Heart left ventricle (tissue), 16 donors: ENCODE measurements at regions not wholly inside any gene's neighbourhood (a gene's known extent, or its start where the extent isn't known, plus 50 kb on each side); places are given as distances from the start of the nearest gene placed in this dataset.

Source experiments
- ATAC-seq, 4 donors: fragments of 200-7000 bp; cut with Tn5 transposase; one replicate each; pipeline ENCODE4 v1.9.1; 2020 to 2022; ENCODE audit warnings: moderate library complexity in 4 of 4, mild to moderate bottlenecking in 3 of 4, moderate number of reproducible peaks in 1 of 4
- DNase-seq, 5 donors: peaks; one replicate each; pipeline ENCODE4 v3.0.0-alpha.2; 2020
- H3K27ac ChIP-seq, 12 donors: fragments of 200-600 bp; sonication (generic) in 4 of 12; one replicate each; pipeline versions ENCODE4 v1.5.0 to v1.8.0; 2016 to 2022; ENCODE audit warnings: mild to moderate bottlenecking in 2 of 12
- H3K27me3 ChIP-seq, 9 donors: fragments of 200-600 bp; sonication (generic) in 2 of 9; one replicate each; pipeline versions ENCODE4 v1.5.1 to v1.8.0; 2016 to 2022; ENCODE audit warnings: mild to moderate bottlenecking in 3 of 9
- H3K36me3 ChIP-seq, 9 donors: fragments of 200-600 bp; sonication (generic) in 2 of 9; one replicate each; pipeline versions ENCODE4 v1.5.0 to v1.8.0; 2018 to 2022; ENCODE audit warnings: mild to moderate bottlenecking in 2 of 9
- H3K4me1 ChIP-seq, 12 donors: fragments of 200-600 bp; sonication (generic) in 4 of 12; one replicate each; pipeline versions ENCODE4 v1.5.0 to v1.8.0; 2016 to 2022; ENCODE audit warnings: mild to moderate bottlenecking in 3 of 12
- H3K4me3 ChIP-seq, 12 donors: fragments of 200-600 bp; sonication (generic) in 4 of 12; one replicate each; pipeline versions ENCODE4 v1.5.0 to v1.8.0; 2017 to 2022; ENCODE audit warnings: mild to moderate bottlenecking in 9 of 12, moderate library complexity in 4 of 12
- H3K9me3 ChIP-seq, 12 donors: fragments of 200-600 bp; sonication (generic) in 4 of 12; one replicate each; pipeline versions ENCODE4 v1.5.0 to v1.8.0; 2016 to 2022; ENCODE audit warnings: mild to moderate bottlenecking in 1 of 12
- POLR2A ChIP-seq, 2 donors: fragments of 450-650 bp; IDR thresholded peaks; one replicate each; pipeline ENCODE4 v1.6.1; 2017; ENCODE audit warnings: antibody characterized with exemption in 2 of 2, mild to moderate bottlenecking in 2 of 2, moderate library complexity in 2 of 2
- WGBS, 4 donors: extraction: QIAGEN DNeasy Blood & Tissue Kit in 2 of 4; methylation state at CpG; one replicate each; pipeline versions ENCODE4 v1.1.5 to v1.1.7; 2013 to 2018; 5-methylcytosine and 5-hydroxymethylcytosine counted together
- intact Hi-C, 10 donors: fragments of 100-400 bp; cut with DNase I; formaldehyde crosslinking; loops; one replicate each; pipeline versions ENCODE4 v1.11.1 to v1.14.2; 2022
- TF ChIP-seq, protein P1 (sequence below), 12 donors: fragments of 200-600 bp; sonication (generic) in 4 of 12; IDR thresholded peaks; one replicate each; pipeline versions ENCODE4 v1.5.0 to v1.8.0; 2018 to 2022; ENCODE audit warnings: antibody characterized with exemption in 12 of 12, mild to moderate bottlenecking in 5 of 12
- donor health status: ischemic (EF 13 %, LVEDD 7.1; RV severe dilation, severe dysfunction).
- donor health status: healthy with polysubstance abuse.
- donor health status: DM: no; HTN: yes; CAD: no.
- donor health status: DM: no; HTN: no; CAD: no.
- donor health status: ischemic (EF 25% LVEDD 6.9; RV normal size, moderate dysfunction).
- donor health status: ischemic (EF 25% LVEDD 5.7; RV mildly dilated, moderate dysfunction).
- donor health status: healthy.
- donor health status: DM: yes; HTN: yes; CAD: no.
- donor health status: ischemic (EF 35%, LVEDD 5.7; RV mildly dilated, moderate dysfunction).
- donor health status: nonischemic (EF 11% LVEDD 7.7; RV severe dilation, severe dysfunction).
- donor health status: DM: yes; HTN: yes; CAD: no.
- donor health status: PGD.
- donor health status: ischemic (EF 29% LVEDD 5.4; RV normal size, mild dysfunction).
- donor health status: nonischemic (EF 23%, LVEDD 6.1; RV moderate dilation, normal function).

DNA sequence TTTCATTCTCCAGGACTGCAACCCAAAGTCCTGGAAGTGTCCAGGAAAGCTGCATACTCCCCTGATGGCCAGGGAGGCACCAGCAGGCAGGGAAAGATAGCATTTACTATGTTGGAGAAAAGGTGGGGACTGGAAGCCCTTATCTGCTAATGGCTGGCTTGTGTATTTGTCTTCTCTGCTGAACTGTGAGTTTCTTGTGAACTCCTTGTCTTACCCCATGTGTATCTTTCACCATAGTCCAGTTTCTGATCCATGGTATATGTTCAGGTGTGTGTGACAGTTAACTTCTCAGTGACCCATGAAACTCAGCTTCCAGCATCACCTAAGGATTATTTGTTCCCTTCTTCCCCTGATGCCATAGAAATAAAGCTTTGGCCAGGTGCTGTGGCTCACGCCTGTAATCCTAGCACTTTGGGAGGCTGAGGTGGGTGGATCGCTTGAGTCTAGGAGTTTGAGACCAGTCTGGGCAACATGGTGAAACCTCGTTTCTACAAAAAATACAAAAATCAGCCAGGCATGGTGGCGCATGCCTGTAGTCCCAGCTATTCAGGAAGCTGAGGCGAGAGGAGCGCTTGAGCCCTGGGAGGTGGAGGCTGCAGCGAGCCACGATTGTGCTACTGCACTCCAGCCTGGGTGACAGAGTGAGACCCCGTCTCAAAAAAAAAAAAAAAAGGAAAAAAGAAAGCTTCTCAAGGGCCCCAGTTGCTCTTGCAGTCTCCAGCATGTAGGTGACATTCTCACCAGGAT lies 112.8 kb upstream of the MAP4K3 start:
- no peaks in the 10 kb centered on the region for H3K36me3 ChIP-seq
- intact Hi-C loops = no loop called here
- H3K27me3 ChIP-seq = no peaks in the 10 kb centered on the region
- 89 to 92% (median 91%) methylated on average over 9 of the region's 9 CpGs for WGBS, 4 donors
- ATAC-seq (peak in 2 of 4 donors; percentile 18), DNase-seq (no peak)
- TF ChIP-seq POLR2A (IDR thresholded peaks at IDR 0.05) = no peak
- TF ChIP-seq, protein P1, sequence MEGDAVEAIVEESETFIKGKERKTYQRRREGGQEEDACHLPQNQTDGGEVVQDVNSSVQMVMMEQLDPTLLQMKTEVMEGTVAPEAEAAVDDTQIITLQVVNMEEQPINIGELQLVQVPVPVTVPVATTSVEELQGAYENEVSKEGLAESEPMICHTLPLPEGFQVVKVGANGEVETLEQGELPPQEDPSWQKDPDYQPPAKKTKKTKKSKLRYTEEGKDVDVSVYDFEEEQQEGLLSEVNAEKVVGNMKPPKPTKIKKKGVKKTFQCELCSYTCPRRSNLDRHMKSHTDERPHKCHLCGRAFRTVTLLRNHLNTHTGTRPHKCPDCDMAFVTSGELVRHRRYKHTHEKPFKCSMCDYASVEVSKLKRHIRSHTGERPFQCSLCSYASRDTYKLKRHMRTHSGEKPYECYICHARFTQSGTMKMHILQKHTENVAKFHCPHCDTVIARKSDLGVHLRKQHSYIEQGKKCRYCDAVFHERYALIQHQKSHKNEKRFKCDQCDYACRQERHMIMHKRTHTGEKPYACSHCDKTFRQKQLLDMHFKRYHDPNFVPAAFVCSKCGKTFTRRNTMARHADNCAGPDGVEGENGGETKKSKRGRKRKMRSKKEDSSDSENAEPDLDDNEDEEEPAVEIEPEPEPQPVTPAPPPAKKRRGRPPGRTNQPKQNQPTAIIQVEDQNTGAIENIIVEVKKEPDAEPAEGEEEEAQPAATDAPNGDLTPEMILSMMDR (IDR thresholded peaks at IDR 0.05) = no peak
- peak overlapping the region in 1 of 12 donors; percentile 16 for H3K27ac ChIP-seq
- peaks cover 0 to 12% (median 6%) of the 10 kb centered on the region in 12 donors for H3K4me1 ChIP-seq
- H3K9me3 ChIP-seq = peaks cover 0 to 16% (median 0%) of the 10 kb centered on the region in 12 donors
- no peak overlapping the region for H3K4me3 ChIP-seq

DNA sequence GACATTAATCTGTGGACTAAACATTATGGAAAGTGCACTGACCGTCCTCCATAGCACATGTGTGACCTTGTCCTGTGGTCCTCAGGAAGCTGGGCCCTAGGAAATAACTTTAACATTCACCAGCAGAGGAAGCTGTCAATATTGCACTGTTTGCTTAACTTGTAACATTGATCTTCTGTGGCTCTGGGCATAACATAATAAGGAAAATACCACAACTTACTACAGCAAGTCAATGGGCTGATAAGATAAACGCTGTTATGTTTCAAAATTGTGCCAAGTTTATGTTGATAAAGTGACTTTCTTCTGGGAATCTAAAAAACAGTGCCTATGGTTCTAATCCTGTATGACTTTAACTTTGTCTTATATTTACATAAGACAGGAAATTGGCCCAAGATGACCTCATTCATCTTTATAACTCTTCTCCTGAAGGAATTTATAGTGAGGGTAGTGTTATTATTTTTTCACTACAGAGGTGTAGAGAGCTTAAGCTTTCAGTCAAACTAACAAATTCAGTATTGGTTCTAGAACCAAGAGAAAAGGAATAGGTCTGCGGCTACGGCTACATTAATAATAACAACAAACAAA lies 113.7 kb upstream of the MAP4K3 start:
- intact Hi-C loops = no loop called here
- ATAC-seq = peak in 3 of 4 donors; percentile 28 to 48 (median 41)
- Histone ChIP-seq H3K4me1 (peaks cover 0 to 12% (median 6%) of the 10 kb centered on the region in 12 donors), H3K9me3 (peaks cover 0 to 16% (median 0%) of the 10 kb centered on the region in 12 donors), H3K27me3 (no peaks in the 10 kb centered on the region), H3K27ac (peak overlapping the region in 2 of 12 donors; percentile 8 to 16), H3K36me3 (no peaks in the 10 kb centered on the region), H3K4me3 (no peak overlapping the region)
- no peak for DNase-seq
- TF ChIP-seq, protein P1 (IDR thresholded peaks at IDR 0.05) = no peak
- no peak for TF ChIP-seq POLR2A (IDR thresholded peaks at IDR 0.05)
- 43 to 53% (median 49%) methylated on average over 4 of the region's 4 CpGs for WGBS, 4 donors

DNA sequence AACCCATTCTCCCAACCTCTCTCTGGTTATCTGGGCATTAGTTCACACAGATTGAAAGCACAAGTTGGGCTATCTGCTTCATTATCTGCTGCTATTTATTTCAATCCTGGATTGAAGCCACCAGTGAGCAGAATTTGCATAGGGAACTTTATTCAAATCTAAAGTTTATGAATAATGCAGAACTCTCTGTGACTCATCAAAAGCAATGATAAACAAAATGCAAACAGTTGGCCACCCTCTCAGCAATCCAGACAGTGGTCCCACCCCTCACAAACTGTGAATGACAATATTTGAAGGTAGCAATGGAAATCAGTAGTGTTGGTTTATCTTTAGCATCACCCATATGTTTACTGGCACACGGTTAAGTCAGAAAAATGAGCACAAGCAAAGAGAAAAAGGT lies 106.8 kb upstream of the TMEM178A start:
- no peaks in the 10 kb centered on the region for H3K36me3 ChIP-seq
- no peaks in the 10 kb centered on the region for H3K27me3 ChIP-seq
- intact Hi-C loops = no loop called here
- H3K4me1 ChIP-seq = no peaks in the 10 kb centered on the region
- H3K9me3 ChIP-seq = peaks cover 0 to 35% (median 19%) of the 10 kb centered on the region in 12 donors
- H3K27ac ChIP-seq = no peak overlapping the region
- no peak for DNase-seq
- no peak overlapping the region for H3K4me3 ChIP-seq
- ATAC-seq = no peak
- TF ChIP-seq, protein P1 (IDR thresholded peaks at IDR 0.05) = no peak
- TF ChIP-seq POLR2A (IDR thresholded peaks at IDR 0.05) = no peak
- WGBS, 4 donors = 84 to 95% (median 90%) methylated on average over 1 of the region's 1 CpG

GRCh38 chr2:39563572-39563971 lies 102.1 kb upstream of the TMEM178A start:
- H3K4me3 ChIP-seq = no peak overlapping the region
- no peak for ATAC-seq
- H3K4me1 ChIP-seq = peaks cover 0 to 17% (median 8%) of the 10 kb centered on the region in 12 donors
- no peak for DNase-seq
- peaks cover 0 to 51% (median 25%) of the 10 kb centered on the region in 12 donors for H3K9me3 ChIP-seq
- no peaks in the 10 kb centered on the region for H3K27me3 ChIP-seq
- intact Hi-C loops = no loop called here
- no peaks in the 10 kb centered on the region for H3K36me3 ChIP-seq
- TF ChIP-seq, protein P1 (IDR thresholded peaks at IDR 0.05) = no peak
- no peak for TF ChIP-seq POLR2A (IDR thresholded peaks at IDR 0.05)
- no peak overlapping the region for H3K27ac ChIP-seq
